Pancreas (tissue), 10 donors: ENCODE measurements at regions not wholly inside any gene's neighbourhood (a gene's known extent, or its start where the extent isn't known, plus 50 kb on each side); places are given as distances from the start of the nearest gene placed in this dataset.

Experiments
- ATAC-seq, 4 donors: fragments of 200-7000 bp; cut with Tn5 transposase; one replicate each; pipeline versions ENCODE4 v1.8.0 to v1.9.1; 2020; ENCODE audit warnings: mild to moderate bottlenecking in 4 of 4, moderate library complexity in 4 of 4
- DNase-seq, 6 donors: peaks; one replicate each; pipeline ENCODE4 v3.0.0-alpha.2; 2020
- FAIRE-seq: peaks from 2 replicates; lab custom pipeline; 2012; peaks lifted over from hg19 to GRCh38; lab: Jason Lieb, UNC
- H3K27ac ChIP-seq, 4 donors: fragments of 200-600 bp; sonication (generic); 1 replicate in 3 of 4; 2 replicates in 1 of 4; pipeline versions ENCODE4 v1.5.0 to v1.8.0; 2020
- H3K27me3 ChIP-seq, 4 donors: fragments of 200-600 bp; one replicate each; pipeline ENCODE4 v1.8.0; 2021
- H3K36me3 ChIP-seq, 3 donors: fragments of 200-600 bp; sonication (generic) in 1 of 3; one replicate each; pipeline versions ENCODE4 v1.5.0 to v1.8.0; 2020 to 2021
- H3K4me1 ChIP-seq, 3 donors: fragments of 200-600 bp; one replicate each; pipeline ENCODE4 v1.8.0; 2021
- H3K4me3 ChIP-seq, 4 donors: fragments of 200-600 bp; sonication (generic) in 2 of 4; one replicate each; pipeline versions ENCODE4 v1.5.0 to v1.8.0; 2020 to 2021
- H3K9me3 ChIP-seq, 4 donors: fragments of 200-600 bp; one replicate each; pipeline ENCODE4 v1.8.0; 2021
- WGBS, 2 donors: extraction: QIAGEN DNeasy Blood & Tissue Kit; methylation state at CpG; one replicate each; pipeline ENCODE4 v1.1.7; 2013; 5-methylcytosine and 5-hydroxymethylcytosine counted together
- intact Hi-C, 3 donors: fragments of 100-400 bp; cut with DNase I; formaldehyde crosslinking; loops; one replicate each; pipeline versions ENCODE4 v1.11.1 to v1.14.2; 2022
- TF ChIP-seq, protein P1 (sequence below), 4 donors: fragments of 200-600 bp; sonication (generic) in 3 of 4; IDR thresholded peaks; one replicate each; pipeline versions ENCODE4 v1.5.0 to v1.8.0; 2021; ENCODE audit warnings: antibody characterized with exemption in 4 of 4
- donor health status: healthy with polysubstance abuse.
- donor health status: DM: no; HTN: no; CAD: no; lungs with moderate emphysema.
- donor health status: DM: no; HTN: no; CAD: no.
- donor health status: control.
- donor health status: control.
- donor health status: Bipolar disorder and iron deficiency.
- donor health status: DM: yes; HTN: yes; CAD: no.
- donor health status: DM: no; HTN: no; CAD: no.
- donor health status: DM: no; HTN: no; CAD: no.
- donor health status: DM: yes; HTN: yes; CAD: no.

DNA sequence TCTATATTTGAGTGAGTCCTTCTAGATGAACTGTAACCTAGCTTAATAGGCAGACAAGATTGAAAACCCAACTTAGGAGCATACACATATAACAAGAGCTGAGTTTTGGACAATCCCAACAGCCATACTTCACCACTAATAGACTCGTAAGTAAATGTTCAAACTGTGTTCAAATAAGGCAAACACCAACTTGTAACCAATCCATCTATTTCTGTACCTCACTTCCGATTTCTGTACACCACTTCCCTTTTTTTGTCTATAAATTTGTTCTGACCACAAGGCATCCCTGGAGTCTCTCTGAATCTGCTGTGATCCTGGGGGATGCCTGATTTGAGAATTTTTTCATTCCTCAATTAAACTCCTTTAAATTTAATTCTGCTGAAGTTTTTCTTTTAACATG is 1149.1 kb upstream of the NRXN1 start:
- ATAC-seq (no peak), FAIRE-seq (no peak), DNase-seq (no peak)
- Histone ChIP-seq H3K4me3 (no peak overlapping the region), H3K9me3 (no peaks in the 10 kb centered on the region), H3K4me1 (no peaks in the 10 kb centered on the region), H3K27ac (no peak overlapping the region), H3K27me3 (no peaks in the 10 kb centered on the region), H3K36me3 (no peaks in the 10 kb centered on the region)
- WGBS, 2 donors, result 72 to 90% methylated on average over 2 of the region's 2 CpGs
- TF ChIP-seq, protein P1, sequence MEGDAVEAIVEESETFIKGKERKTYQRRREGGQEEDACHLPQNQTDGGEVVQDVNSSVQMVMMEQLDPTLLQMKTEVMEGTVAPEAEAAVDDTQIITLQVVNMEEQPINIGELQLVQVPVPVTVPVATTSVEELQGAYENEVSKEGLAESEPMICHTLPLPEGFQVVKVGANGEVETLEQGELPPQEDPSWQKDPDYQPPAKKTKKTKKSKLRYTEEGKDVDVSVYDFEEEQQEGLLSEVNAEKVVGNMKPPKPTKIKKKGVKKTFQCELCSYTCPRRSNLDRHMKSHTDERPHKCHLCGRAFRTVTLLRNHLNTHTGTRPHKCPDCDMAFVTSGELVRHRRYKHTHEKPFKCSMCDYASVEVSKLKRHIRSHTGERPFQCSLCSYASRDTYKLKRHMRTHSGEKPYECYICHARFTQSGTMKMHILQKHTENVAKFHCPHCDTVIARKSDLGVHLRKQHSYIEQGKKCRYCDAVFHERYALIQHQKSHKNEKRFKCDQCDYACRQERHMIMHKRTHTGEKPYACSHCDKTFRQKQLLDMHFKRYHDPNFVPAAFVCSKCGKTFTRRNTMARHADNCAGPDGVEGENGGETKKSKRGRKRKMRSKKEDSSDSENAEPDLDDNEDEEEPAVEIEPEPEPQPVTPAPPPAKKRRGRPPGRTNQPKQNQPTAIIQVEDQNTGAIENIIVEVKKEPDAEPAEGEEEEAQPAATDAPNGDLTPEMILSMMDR (IDR thresholded peaks at IDR 0.05), result no peak
- intact Hi-C loops, result no loop called here

DNA sequence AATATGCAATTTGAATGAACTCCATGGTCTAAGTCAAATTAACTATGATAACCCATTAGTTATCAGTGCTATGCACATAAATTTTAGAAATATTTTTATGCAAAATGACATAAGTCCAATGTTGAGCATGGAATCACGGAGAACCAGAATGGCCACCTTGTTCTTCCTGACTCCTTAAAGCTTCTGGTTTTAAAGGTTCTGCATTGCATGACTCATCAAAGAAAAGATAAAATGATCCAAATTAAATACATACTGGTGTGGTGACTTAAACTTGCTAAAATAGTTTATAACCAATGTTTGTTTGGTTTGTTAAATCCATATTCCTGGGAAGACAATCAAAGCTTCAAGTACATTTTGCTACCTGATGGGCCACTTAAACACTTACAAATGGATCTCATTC is 1146.9 kb upstream of the NRXN1 start:
- intact Hi-C loops, result no loop called here
- ATAC-seq (no peak), FAIRE-seq (no peak), DNase-seq (no peak)
- no peaks in the 10 kb centered on the region for H3K36me3 ChIP-seq
- no peaks in the 10 kb centered on the region for H3K4me1 ChIP-seq
- no peaks in the 10 kb centered on the region for H3K27me3 ChIP-seq
- no peak overlapping the region for H3K27ac ChIP-seq
- whole genome bisulfite sequencing, 2 donors, result 77 to 78% methylated on average over 1 of the region's 1 CpG
- TF ChIP-seq, protein P1 (IDR thresholded peaks at IDR 0.05), result no peak
- H3K9me3 ChIP-seq, result no peaks in the 10 kb centered on the region
- no peak overlapping the region for H3K4me3 ChIP-seq

DNA sequence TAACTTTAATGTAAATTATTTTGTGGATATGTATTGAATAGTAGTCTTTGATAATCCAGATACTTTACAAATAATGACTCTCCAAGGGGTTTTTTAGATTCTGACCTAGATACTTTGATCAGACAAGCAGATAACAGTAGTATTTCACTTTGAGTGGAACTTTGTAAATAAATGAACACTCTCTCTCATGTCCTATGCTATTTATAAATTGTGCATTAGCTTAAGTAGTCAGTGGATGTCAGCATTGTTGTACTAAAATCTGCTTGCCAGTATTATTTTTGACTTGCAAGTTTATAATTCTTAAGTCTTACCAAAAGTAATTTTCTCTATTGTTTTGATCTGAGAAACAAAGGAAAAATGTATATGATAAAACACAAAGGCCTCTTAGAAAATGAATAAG is 1113.1 kb upstream of the NRXN1 start:
- Histone ChIP-seq H3K4me3 (no peak overlapping the region), H3K9me3 (no peaks in the 10 kb centered on the region), H3K27ac (no peak overlapping the region), H3K36me3 (no peaks in the 10 kb centered on the region), H3K4me1 (no peaks in the 10 kb centered on the region), H3K27me3 (no peaks in the 10 kb centered on the region)
- TF ChIP-seq, protein P1 (IDR thresholded peaks at IDR 0.05), result no peak
- ATAC-seq (no peak), DNase-seq (no peak), FAIRE-seq (no peak)
- intact Hi-C loops, result no loop called here

DNA sequence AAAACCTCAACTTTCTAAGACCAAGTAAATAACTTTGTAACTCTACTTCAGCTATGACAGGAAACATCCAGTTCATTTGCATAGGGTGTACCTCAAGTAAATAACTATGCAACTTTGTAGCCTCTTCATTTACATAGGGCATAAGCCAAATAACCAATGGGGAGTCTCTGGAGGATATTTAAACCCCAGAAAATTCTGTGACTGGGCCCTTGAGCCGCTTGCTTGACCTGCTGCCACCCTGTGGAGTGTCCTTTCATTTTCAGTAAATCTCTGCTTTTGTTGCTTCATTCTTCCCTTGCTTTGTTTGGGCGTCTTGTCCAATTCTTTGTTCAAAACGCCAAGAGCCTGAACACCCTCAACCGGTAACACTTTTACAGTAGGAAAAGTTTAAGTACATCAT is 1112.7 kb upstream of the NRXN1 start:
- Histone ChIP-seq H3K9me3 (no peaks in the 10 kb centered on the region), H3K27ac (no peak overlapping the region), H3K4me1 (no peaks in the 10 kb centered on the region), H3K4me3 (no peak overlapping the region), H3K27me3 (no peaks in the 10 kb centered on the region), H3K36me3 (no peaks in the 10 kb centered on the region)
- TF ChIP-seq, protein P1 (IDR thresholded peaks at IDR 0.05), result no peak
- no peak for DNase-seq
- FAIRE-seq, result no peak
- intact Hi-C loops, result no loop called here
- 79 to 81% methylated on average over 4 of the region's 4 CpGs for WGBS, 2 donors
- ATAC-seq, result no peak

DNA sequence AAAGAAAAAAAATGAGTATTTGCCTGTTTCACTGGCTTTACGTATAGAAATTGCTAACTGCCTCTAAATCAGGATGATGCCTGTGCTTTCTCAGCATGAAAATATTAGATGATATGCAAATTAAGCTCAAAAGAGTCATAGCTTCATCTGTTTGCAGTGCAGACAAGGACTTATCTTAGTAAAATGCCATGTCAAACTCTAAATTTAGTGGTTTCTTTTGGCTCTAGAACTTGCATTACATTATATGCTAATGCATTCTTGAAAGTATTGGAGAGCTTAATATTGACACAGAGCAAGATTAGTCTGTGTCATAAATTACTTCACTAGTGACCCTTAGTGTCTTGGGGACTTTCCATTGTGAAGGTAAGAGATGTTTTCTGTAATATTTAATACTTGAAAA is 1109.1 kb upstream of the NRXN1 start:
- no peak overlapping the region for H3K27ac ChIP-seq
- DNase-seq, result no peak

More for the DNA sequence above, 1109.1 kb upstream of the NRXN1 start:
- intact Hi-C loops, result no loop called here
- no peak for ATAC-seq
- no peak for FAIRE-seq
- TF ChIP-seq, protein P1 (IDR thresholded peaks at IDR 0.05), result no peak
- Histone ChIP-seq H3K36me3 (no peaks in the 10 kb centered on the region), H3K4me1 (no peaks in the 10 kb centered on the region), H3K4me3 (no peak overlapping the region), H3K27me3 (no peaks in the 10 kb centered on the region), H3K9me3 (no peaks in the 10 kb centered on the region)
- 78 to 91% methylated on average over 1 of the region's 1 CpG for WGBS, 2 donors
